GM10266 (cell line): ENCODE measurements at regions not wholly inside any gene's neighbourhood (a gene's known extent, or its start where the extent isn't known, plus 50 kb on each side); places are given as distances from the start of the nearest gene placed in this dataset.

Source experiments
- DNase-seq: peaks from one replicate; pipeline ENCODE4 v3.0.0; 2012; ENCODE audit errors: extremely low spot score
- CTCF ChIP-seq: IDR thresholded peaks from 2 replicates; pipeline ENCODE4 v1.5.1; 2012; ENCODE audit warnings: mild to moderate bottlenecking, low read depth; ENCODE audit not compliant: control insufficient read depth, insufficient read depth; ENCODE audit errors: missing control alignments

GRCh38 chr18:33838054-33838453 is 260.0 kb downstream of the ASXL3 start:
- no peak for DNase-seq
- TF ChIP-seq CTCF: no peak

- DNase-seq: no peak
- TF ChIP-seq CTCF: no peak
These were observed 259.2 kb downstream of the ASXL3 start for GRCh38 chr18:33837191-33837590.

GRCh38 chr18:33836564-33836963 is 258.5 kb downstream of the ASXL3 start:
- DNase-seq: no peak
- no peak for TF ChIP-seq CTCF

DNA sequence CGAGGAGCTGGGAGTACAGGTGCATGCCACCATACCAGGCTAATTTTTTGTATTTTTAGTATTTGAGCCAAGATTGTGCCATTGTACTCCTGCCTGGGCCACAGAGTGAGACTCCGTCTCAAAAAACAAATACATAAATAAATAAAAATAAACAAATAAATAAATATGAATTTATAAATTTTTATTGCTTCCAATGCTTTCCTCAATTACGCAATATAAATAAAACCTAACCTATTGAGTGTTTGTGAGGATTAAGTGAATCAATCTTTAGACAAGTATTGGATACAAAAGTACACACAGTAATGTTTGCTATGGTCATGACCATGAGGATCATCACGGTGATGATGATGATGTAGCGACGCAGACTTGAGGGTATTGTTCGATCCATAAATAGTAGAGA is 257.4 kb downstream of the ASXL3 start:
- DNase-seq: no peak
- no peak for TF ChIP-seq CTCF

GRCh38 chr18:33833842-33834241 is 255.8 kb downstream of the ASXL3 start:
- no peak for DNase-seq
- TF ChIP-seq CTCF: peak; percentile 12

- no peak for TF ChIP-seq CTCF
- no peak for DNase-seq
These were observed 253.4 kb downstream of the ASXL3 start for GRCh38 chr18:33831424-33831823.

- DNase-seq: no peak
- no peak for TF ChIP-seq CTCF
These were observed 252.2 kb downstream of the ASXL3 start for GRCh38 chr18:33830213-33830612.
